H9 (cell line): ENCODE measurements at regions not wholly inside any gene's neighbourhood (a gene's known extent, or its start where the extent isn't known, plus 50 kb on each side); places are given as distances from the start of the nearest gene placed in this dataset.

Experiments used
- DNase-seq: peaks from one replicate; pipeline ENCODE4 v3.0.0-alpha.2; 2017
- H2AFZ ChIP-seq: one replicate; pipeline ENCODE4 v1.6.1; 2013; ENCODE audit warnings: mild to moderate bottlenecking, low read length, control low read depth, moderate library complexity
- H2AK5ac ChIP-seq: 2 replicates; pipeline ENCODE4 v1.6.1; 2013; ENCODE audit warnings: low read length, control low read depth, mixed read lengths; ENCODE audit not compliant: insufficient read length
- H2BK120ac ChIP-seq: one replicate; pipeline ENCODE4 v1.6.1; 2013; ENCODE audit warnings: low read depth, mild to moderate bottlenecking, low read length, control low read depth, inconsistent platforms; ENCODE audit not compliant: poor library complexity, severe bottlenecking
- H2BK12ac ChIP-seq: 2 replicates; pipeline ENCODE4 v1.6.1; 2013; ENCODE audit warnings: low read length, control low read depth, mixed read lengths, low read depth; ENCODE audit not compliant: insufficient read length
- H2BK15ac ChIP-seq: 2 replicates; pipeline ENCODE4 v1.6.1; 2013; ENCODE audit warnings: low read depth, low read length, control low read depth
- H2BK20ac ChIP-seq: one replicate; pipeline ENCODE4 v1.6.1; 2013; ENCODE audit warnings: low read depth, mild to moderate bottlenecking, low read length, control low read depth, inconsistent platforms; ENCODE audit not compliant: poor library complexity, severe bottlenecking
- H2BK5ac ChIP-seq: 2 replicates; pipeline ENCODE4 v1.6.1; 2013; ENCODE audit warnings: low read length, control low read depth, mixed read lengths; ENCODE audit not compliant: insufficient read length
- H3K14ac ChIP-seq: 2 replicates; pipeline ENCODE4 v1.6.1; 2013; ENCODE audit warnings: low read length, control low read depth; ENCODE audit not compliant: insufficient read depth
- H3K18ac ChIP-seq: 2 replicates; pipeline ENCODE4 v1.6.1; 2013; ENCODE audit warnings: low read depth, mild to moderate bottlenecking, mixed read lengths, low read length, control low read depth; ENCODE audit not compliant: insufficient read length
- H3K23ac ChIP-seq: 2 replicates; pipeline ENCODE4 v1.6.1; 2013; ENCODE audit warnings: low read length, control low read depth, mixed read lengths, low read depth; ENCODE audit not compliant: insufficient read length
- H3K23me2 ChIP-seq: 2 replicates; pipeline ENCODE4 v1.6.1; 2013; ENCODE audit warnings: low read depth, mild to moderate bottlenecking, mixed read lengths, low read length, control low read depth; ENCODE audit not compliant: insufficient read length, poor library complexity, severe bottlenecking
- H3K27ac ChIP-seq: 2 replicates; pipeline ENCODE4 v1.5.1; 2013; ENCODE audit warnings: low read length, control low read depth, mixed read lengths, low read depth; ENCODE audit not compliant: insufficient read length
- H3K27me3 ChIP-seq: 2 replicates; pipeline ENCODE4 v1.6.1; 2013; ENCODE audit warnings: low read length, control low read depth, inconsistent platforms; ENCODE audit not compliant: insufficient read depth
- H3K4ac ChIP-seq: 2 replicates; pipeline ENCODE4 v1.6.1; 2013; ENCODE audit warnings: low read depth, mild to moderate bottlenecking, control low read depth, inconsistent platforms, low read length, moderate library complexity
- H3K4me1 ChIP-seq: 2 replicates; pipeline ENCODE4 v1.6.1; 2013; ENCODE audit warnings: low read length, control low read depth, inconsistent platforms; ENCODE audit not compliant: insufficient read depth
- H3K4me2 ChIP-seq: 2 replicates; pipeline ENCODE4 v1.6.1; 2013; ENCODE audit warnings: low read length, control low read depth, mixed read lengths; ENCODE audit not compliant: insufficient read length, insufficient read depth
- H3K56ac ChIP-seq: 2 replicates; pipeline ENCODE4 v1.6.1; 2013; ENCODE audit warnings: low read depth, mild to moderate bottlenecking, mixed read lengths, low read length, control low read depth; ENCODE audit not compliant: insufficient read length
- H3K79me1 ChIP-seq: 2 replicates; pipeline ENCODE4 v1.6.1; 2013; ENCODE audit warnings: low read depth, mild to moderate bottlenecking, moderate library complexity, low read length, control low read depth, inconsistent platforms; ENCODE audit not compliant: insufficient read depth, poor library complexity, severe bottlenecking
- H3K79me2 ChIP-seq: 2 replicates; pipeline ENCODE4 v1.6.1; 2013; ENCODE audit warnings: low read length, control low read depth, inconsistent platforms; ENCODE audit not compliant: insufficient read depth
- H3K9ac ChIP-seq: 2 replicates; pipeline ENCODE4 v1.6.1; 2013; ENCODE audit warnings: low read length, control low read depth, mixed read lengths; ENCODE audit not compliant: insufficient read length; ENCODE audit errors: extremely low read depth
- H3K9me3 ChIP-seq: one replicate; pipeline ENCODE4 v1.6.1; 2013; ENCODE audit warnings: low read depth, low read length, inconsistent platforms; ENCODE audit not compliant: control insufficient read depth
- H3T11ph ChIP-seq: one replicate; pipeline ENCODE4 v1.6.1; 2013; ENCODE audit warnings: mild to moderate bottlenecking, low read length, control low read depth, inconsistent platforms
- H4K20me1 ChIP-seq: one replicate; pipeline ENCODE4 v1.6.1; 2013; ENCODE audit not compliant: control insufficient read depth, insufficient read length, insufficient read depth
- H4K5ac ChIP-seq: 2 replicates; pipeline ENCODE4 v1.6.1; 2013; ENCODE audit warnings: low read depth, mild to moderate bottlenecking, mixed read lengths, low read length, control low read depth; ENCODE audit not compliant: insufficient read length
- H4K8ac ChIP-seq: replicated peaks from 2 replicates; pipeline ENCODE4 v1.6.1; 2013; ENCODE audit warnings: low read length, control low read depth, mixed read lengths, low read depth; ENCODE audit not compliant: insufficient read length
- H4K91ac ChIP-seq: 2 replicates; pipeline ENCODE4 v1.6.1; 2013; ENCODE audit warnings: low read depth, mild to moderate bottlenecking, moderate library complexity, mixed read lengths, low read length, control low read depth; ENCODE audit not compliant: insufficient read length
- H3K27ac Mint-ChIP-seq, 3 experiments: 2 replicates in 2 of 3; 3 replicates in 1 of 3; pipeline ENCODE4 v1.8.0; 2020 to 2021; ENCODE audit warnings: mixed read lengths in 3 of 3, mild to moderate bottlenecking in 1 of 3, moderate library complexity in 1 of 3
- H3K27me3 Mint-ChIP-seq: 2 replicates; pipeline ENCODE4 v1.8.0; 2021; ENCODE audit warnings: low read depth, mild to moderate bottlenecking, moderate library complexity, mixed read lengths
- H3K36me3 Mint-ChIP-seq, 3 experiments: 2 replicates in 2 of 3; 3 replicates in 1 of 3; pipeline ENCODE4 v1.8.0; 2020 to 2021; ENCODE audit warnings: low read depth in 3 of 3, mixed read lengths in 3 of 3; ENCODE audit not compliant: insufficient read depth in 1 of 3
- H3K4me1 Mint-ChIP-seq, 2 experiments: 2 replicates each; pipeline ENCODE4 v1.8.0; 2020; ENCODE audit warnings: mixed read lengths in 2 of 2
- H3K4me3 Mint-ChIP-seq, 2 experiments: 2 replicates in 1 of 2; 3 replicates in 1 of 2; pipeline ENCODE4 v1.8.0; 2020 to 2021; ENCODE audit warnings: mild to moderate bottlenecking in 2 of 2, mixed read lengths in 2 of 2, moderate library complexity in 1 of 2
- H3K9me3 Mint-ChIP-seq, 2 experiments: 2 replicates in 1 of 2; 3 replicates in 1 of 2; pipeline ENCODE4 v1.8.0; 2020; ENCODE audit warnings: mild to moderate bottlenecking in 2 of 2, mixed read lengths in 2 of 2, moderate library complexity in 1 of 2
- TF ChIP-seq, protein P1 (sequence below): fragments of 200-600 bp; sonication (generic); conservative IDR thresholded peaks from 3 replicates; pipeline ENCODE4 v1.8.0; 2021; ENCODE audit warnings: antibody characterized with exemption, mild to moderate bottlenecking

DNA sequence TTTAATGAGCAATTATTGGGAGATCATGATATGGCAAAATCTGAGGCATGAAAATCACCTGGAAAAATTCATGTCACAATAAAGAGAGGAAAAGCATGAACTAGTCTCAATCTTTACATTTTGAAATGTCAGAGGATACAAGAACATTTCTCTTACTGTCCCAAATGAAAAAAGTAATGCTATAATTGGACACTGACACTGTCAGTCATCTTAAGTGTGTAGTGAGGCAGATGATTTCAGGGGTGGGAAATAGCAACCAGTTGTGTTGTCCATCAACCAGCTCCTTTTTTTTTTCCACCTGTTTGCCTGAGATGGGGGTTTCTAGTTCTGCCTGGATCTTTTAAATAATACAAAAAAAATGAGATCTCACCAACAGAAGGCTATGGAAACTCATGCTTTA is 646.2 kb downstream of the KCNT2 start:
- H4K20me1 ChIP-seq: no peaks in the 10 kb centered on the region
- no peak overlapping the region for H3K27ac Mint-ChIP-seq
- H2BK15ac ChIP-seq: no peak overlapping the region
- no peak overlapping the region for H3K23ac ChIP-seq
- H2AFZ ChIP-seq: no peak overlapping the region
- no peak overlapping the region for H3K27ac ChIP-seq
- H2AK5ac ChIP-seq: no peak overlapping the region
- H4K8ac ChIP-seq: no peak overlapping the region
- TF ChIP-seq, protein P1, sequence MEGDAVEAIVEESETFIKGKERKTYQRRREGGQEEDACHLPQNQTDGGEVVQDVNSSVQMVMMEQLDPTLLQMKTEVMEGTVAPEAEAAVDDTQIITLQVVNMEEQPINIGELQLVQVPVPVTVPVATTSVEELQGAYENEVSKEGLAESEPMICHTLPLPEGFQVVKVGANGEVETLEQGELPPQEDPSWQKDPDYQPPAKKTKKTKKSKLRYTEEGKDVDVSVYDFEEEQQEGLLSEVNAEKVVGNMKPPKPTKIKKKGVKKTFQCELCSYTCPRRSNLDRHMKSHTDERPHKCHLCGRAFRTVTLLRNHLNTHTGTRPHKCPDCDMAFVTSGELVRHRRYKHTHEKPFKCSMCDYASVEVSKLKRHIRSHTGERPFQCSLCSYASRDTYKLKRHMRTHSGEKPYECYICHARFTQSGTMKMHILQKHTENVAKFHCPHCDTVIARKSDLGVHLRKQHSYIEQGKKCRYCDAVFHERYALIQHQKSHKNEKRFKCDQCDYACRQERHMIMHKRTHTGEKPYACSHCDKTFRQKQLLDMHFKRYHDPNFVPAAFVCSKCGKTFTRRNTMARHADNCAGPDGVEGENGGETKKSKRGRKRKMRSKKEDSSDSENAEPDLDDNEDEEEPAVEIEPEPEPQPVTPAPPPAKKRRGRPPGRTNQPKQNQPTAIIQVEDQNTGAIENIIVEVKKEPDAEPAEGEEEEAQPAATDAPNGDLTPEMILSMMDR: no peak
- no peak for DNase-seq
- no peak overlapping the region for H3K4ac ChIP-seq
- H2BK5ac ChIP-seq: no peak overlapping the region
- H3K27me3 Mint-ChIP-seq: no peaks in the 10 kb centered on the region
- H3T11ph ChIP-seq: no peak overlapping the region
- no peaks in the 10 kb centered on the region; the same call in 1 of the 2 replicates for H3K4me1 ChIP-seq
- no peak overlapping the region for H2BK20ac ChIP-seq
- H3K18ac ChIP-seq: no peak overlapping the region
- no peak overlapping the region for H3K9ac ChIP-seq
- no peaks in the 10 kb centered on the region for H3K79me1 ChIP-seq
- H3K14ac ChIP-seq: no peak overlapping the region
- H3K56ac ChIP-seq: no peak overlapping the region
- H2BK120ac ChIP-seq: no peak overlapping the region
- H3K4me2 ChIP-seq: no peak overlapping the region
- H3K36me3 Mint-ChIP-seq: no peaks in the 10 kb centered on the region
- H4K91ac ChIP-seq: no peak overlapping the region
- H4K5ac ChIP-seq: no peak overlapping the region
- H3K9me3 Mint-ChIP-seq: no peaks in the 10 kb centered on the region
- H3K27me3 ChIP-seq: no peaks in the 10 kb centered on the region
- no peak overlapping the region for H3K4me3 Mint-ChIP-seq
- H3K79me2 ChIP-seq: no peaks in the 10 kb centered on the region
- no peak overlapping the region for H2BK12ac ChIP-seq
- peaks cover 6 to 7% of the 10 kb centered on the region in 2 experiments for H3K4me1 Mint-ChIP-seq
- no peaks in the 10 kb centered on the region for H3K23me2 ChIP-seq
- H3K9me3 ChIP-seq: no peaks in the 10 kb centered on the region
